SK-N-SH (cell line): ENCODE measurements at regions not wholly inside any gene's neighbourhood (a gene's known extent, or its start where the extent isn't known, plus 50 kb on each side); places are given as distances from the start of the nearest gene placed in this dataset.

Experiments
- CTCF ChIA-PET: fragments of 300-600, 350-600 bp; formaldehyde crosslinking; extraction: SDS; loops from one replicate; lab custom pipeline; 2021; lab: Yijun Ruan, JAX
- POLR2A ChIA-PET: fragments of 350-600 bp; sonication (Branson Sonifier 250); formaldehyde crosslinking; extraction: SDS; loops from one replicate; lab custom pipeline; 2020; ENCODE audit warnings: antibody characterized with exemption, inconsistent platforms; lab: Yijun Ruan, JAX
- DNase-seq: peaks from one replicate; pipeline ENCODE4 v3.0.0; 2012
- H2AFZ ChIP-seq: fragments of 200-600 bp; sonication (generic); 2 replicates; pipeline ENCODE4 v1.8.1; 2016; ENCODE audit warnings: antibody characterized with exemption, mild to moderate bottlenecking, low read depth
- H3F3A ChIP-seq: fragments of 200-600 bp; sonication (generic); replicated peaks from 2 replicates; pipeline ENCODE3; 2016; ENCODE audit warnings: antibody characterized with exemption, mild to moderate bottlenecking; ENCODE audit not compliant: insufficient read depth
- H3K27ac ChIP-seq, 2 experiments: fragments of 200-500 bp in 1 of 2; fragments of 200-600 bp in 1 of 2; sonication (Bioruptor generic) in 1 of 2; sonication (generic), shearing (Covaris generic) in 1 of 2; 2 replicates each; pipeline versions ENCODE4 v1.5.1 to v1.6.1; 2014 to 2016; ENCODE audit warnings: low read depth in 2 of 2, inconsistent platforms in 1 of 2, low read length in 1 of 2, mild to moderate bottlenecking in 1 of 2, mixed read lengths in 1 of 2
- H3K27me3 ChIP-seq: fragments of 200-600 bp; sonication (generic), shearing (Covaris generic); 2 replicates; pipeline ENCODE4 v1.6.1; 2016; ENCODE audit warnings: mixed run types; ENCODE audit not compliant: insufficient read depth
- H3K36me3 ChIP-seq, 2 experiments: fragments of 200-500 bp in 1 of 2; fragments of 200-600 bp in 1 of 2; sonication (Bioruptor generic) in 1 of 2; sonication (generic) in 1 of 2; replicated peaks in 1 of 2; 2 replicates each; pipeline versions ENCODE3 to v1.5.1; 2014 to 2016; ENCODE audit warnings: low read length in 1 of 2, mild to moderate bottlenecking in 1 of 2; ENCODE audit not compliant: insufficient read depth in 2 of 2, control insufficient read depth in 1 of 2
- H3K4me1 ChIP-seq, 2 experiments: fragments of 200-500 bp in 1 of 2; fragments of 200-600 bp in 1 of 2; sonication (Bioruptor generic) in 1 of 2; sonication (generic), shearing (Covaris generic) in 1 of 2; 2 replicates each; pipeline versions ENCODE4 v1.5.1 to v1.6.1; 2014 to 2016; ENCODE audit warnings: low read depth in 1 of 2, low read length in 1 of 2, mixed run types in 1 of 2; ENCODE audit not compliant: insufficient read depth in 2 of 2, control insufficient read depth in 1 of 2
- H3K4me2 ChIP-seq: fragments of 200-600 bp; sonication (generic), shearing (Covaris generic); 2 replicates; pipeline ENCODE4 v1.6.1; 2017; ENCODE audit warnings: mixed run types
- H3K4me3 ChIP-seq, 2 experiments: fragments of 200-500 bp in 1 of 2; fragments of 200-600 bp in 1 of 2; sonication (Bioruptor generic) in 1 of 2; sonication (generic), shearing (Covaris generic) in 1 of 2; 2 replicates each; pipeline versions ENCODE4 v1.5.1 to v1.8.1; 2014 to 2016; ENCODE audit warnings: low read depth in 2 of 2, inconsistent platforms in 1 of 2, low read length in 1 of 2, mild to moderate bottlenecking in 1 of 2, mixed read lengths in 1 of 2, moderate library complexity in 1 of 2
- H3K79me2 ChIP-seq: fragments of 200-600 bp; sonication (generic); 2 replicates; pipeline ENCODE4 v1.8.1; 2017; ENCODE audit warnings: mild to moderate bottlenecking; ENCODE audit not compliant: insufficient read depth
- H3K9ac ChIP-seq: fragments of 200-600 bp; sonication (generic); 2 replicates; pipeline ENCODE4 v1.6.1; 2017; ENCODE audit warnings: mixed run types
- H3K9me2 ChIP-seq: fragments of 200-600 bp; sonication (generic); 2 replicates; pipeline ENCODE4 v1.6.1; 2017; ENCODE audit warnings: mixed run types
- H3K9me3 ChIP-seq: fragments of 200-600 bp; sonication (generic); 2 replicates; pipeline ENCODE4 v1.6.1; 2017; ENCODE audit warnings: mixed run types, mild to moderate bottlenecking, moderate library complexity
- H4K20me1 ChIP-seq: fragments of 200-600 bp; sonication (generic); 2 replicates; pipeline ENCODE4 v1.6.1; 2017; ENCODE audit warnings: mild to moderate bottlenecking, mixed run types; ENCODE audit not compliant: insufficient read depth
- EZH2phosphoT487 ChIP-seq: fragments of 200-600 bp; sonication (generic); IDR thresholded peaks from 2 replicates; pipeline ENCODE4 v1.6.1; 2017; ENCODE audit warnings: low read depth, mixed run types, mild to moderate bottlenecking, antibody characterized with exemption, moderate library complexity, borderline replicate concordance
- FOXJ3 ChIP-seq: sonication (generic); formaldehyde crosslinking; IDR thresholded peaks from 2 replicates; pipeline ENCODE4 v1.5.1; 2020; ENCODE audit warnings: mild to moderate bottlenecking, missing genetic modification reagents
- FOXM1 ChIP-seq: IDR thresholded peaks from 2 replicates; pipeline ENCODE4 v1.4.0; 2012; ENCODE audit warnings: low read depth, mild to moderate bottlenecking
- GABPA ChIP-seq: IDR thresholded peaks from 2 replicates; pipeline ENCODE4 v1.4.0; 2012; ENCODE audit warnings: low read depth, mild to moderate bottlenecking
- GATA2 ChIP-seq: sonication (generic); formaldehyde crosslinking; IDR thresholded peaks from 2 replicates; pipeline ENCODE4 v1.5.0; 2020; ENCODE audit warnings: mild to moderate bottlenecking, missing genetic modification reagents
- MXI1 ChIP-seq: IDR thresholded peaks from 2 replicates; pipeline ENCODE4 v1.6.1; 2012; ENCODE audit warnings: mild to moderate bottlenecking, low read depth, low read length, improper control_type of control experiment
- PBX3 ChIP-seq: IDR thresholded peaks from 2 replicates; pipeline ENCODE4; 2012
- RXRA ChIP-seq: IDR thresholded peaks from 2 replicates; pipeline ENCODE4 v1.4.0; 2012; ENCODE audit warnings: low read depth, mild to moderate bottlenecking, borderline replicate concordance
- ZBTB33 ChIP-seq: IDR thresholded peaks from 2 replicates; pipeline ENCODE4 v1.4.0; 2012; ENCODE audit warnings: low read depth, borderline replicate concordance
- WGBS: methylation state at CpG from one replicate; pipeline ENCODE4 v1.1.6; 2017; ENCODE audit warnings: low lambda C conversion rate; 5-methylcytosine and 5-hydroxymethylcytosine counted together
- TF ChIP-seq, protein P1 (sequence below): IDR thresholded peaks from 2 replicates; pipeline ENCODE4 v1.4.0; 2012; ENCODE audit warnings: low read depth, borderline replicate concordance
- TF ChIP-seq, protein P2 (sequence below): IDR thresholded peaks from 2 replicates; pipeline ENCODE4 v1.6.1; 2012; ENCODE audit warnings: mild to moderate bottlenecking, low read depth, low read length, moderate library complexity

GRCh38 chr11:10388101-10388500, 67.0 kb upstream of the AMPD3 start:
- H3K9ac ChIP-seq, result no peak overlapping the region
- H3K79me2 ChIP-seq, result no peaks in the 10 kb centered on the region
- H3K27me3 ChIP-seq, result no peaks in the 10 kb centered on the region
- no peak overlapping the region for H3K27ac ChIP-seq
- no peaks in the 10 kb centered on the region for H3K36me3 ChIP-seq
- no peaks in the 10 kb centered on the region for H3K9me3 ChIP-seq
- H3F3A ChIP-seq, result no peaks in the 10 kb centered on the region
- H3K4me3 ChIP-seq, result no peak overlapping the region
- ChIA-PET CTCF (interaction anchor here (0.9 to 2.7 kb wide), 5 partner anchors 11 to 266 kb away, joined by 3 to 10 read pairs (median 4); no protein-coding TSS in a partner anchor), POLR2A (no interaction called here)
- WGBS, result 71% methylated on average over 5 of the region's 5 CpGs
- DNase-seq, result no peak
- no peaks in the 10 kb centered on the region for H3K9me2 ChIP-seq
- H4K20me1 ChIP-seq, result no peaks in the 10 kb centered on the region
- TF ChIP-seq, protein P1, sequence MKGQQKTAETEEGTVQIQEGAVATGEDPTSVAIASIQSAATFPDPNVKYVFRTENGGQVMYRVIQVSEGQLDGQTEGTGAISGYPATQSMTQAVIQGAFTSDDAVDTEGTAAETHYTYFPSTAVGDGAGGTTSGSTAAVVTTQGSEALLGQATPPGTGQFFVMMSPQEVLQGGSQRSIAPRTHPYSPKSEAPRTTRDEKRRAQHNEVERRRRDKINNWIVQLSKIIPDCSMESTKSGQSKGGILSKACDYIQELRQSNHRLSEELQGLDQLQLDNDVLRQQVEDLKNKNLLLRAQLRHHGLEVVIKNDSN, result no peak
- TF ChIP-seq GATA2 (CRISPR knock-in tag) (no peak), PBX3 (no peak), MXI1 (no peak), FOXM1 (no peak), GABPA (no peak), RXRA (no peak), FOXJ3 (CRISPR knock-in tag) (no peak), ZBTB33 (no peak), EZH2phosphoT487 (no peak)
- TF ChIP-seq, protein P2, sequence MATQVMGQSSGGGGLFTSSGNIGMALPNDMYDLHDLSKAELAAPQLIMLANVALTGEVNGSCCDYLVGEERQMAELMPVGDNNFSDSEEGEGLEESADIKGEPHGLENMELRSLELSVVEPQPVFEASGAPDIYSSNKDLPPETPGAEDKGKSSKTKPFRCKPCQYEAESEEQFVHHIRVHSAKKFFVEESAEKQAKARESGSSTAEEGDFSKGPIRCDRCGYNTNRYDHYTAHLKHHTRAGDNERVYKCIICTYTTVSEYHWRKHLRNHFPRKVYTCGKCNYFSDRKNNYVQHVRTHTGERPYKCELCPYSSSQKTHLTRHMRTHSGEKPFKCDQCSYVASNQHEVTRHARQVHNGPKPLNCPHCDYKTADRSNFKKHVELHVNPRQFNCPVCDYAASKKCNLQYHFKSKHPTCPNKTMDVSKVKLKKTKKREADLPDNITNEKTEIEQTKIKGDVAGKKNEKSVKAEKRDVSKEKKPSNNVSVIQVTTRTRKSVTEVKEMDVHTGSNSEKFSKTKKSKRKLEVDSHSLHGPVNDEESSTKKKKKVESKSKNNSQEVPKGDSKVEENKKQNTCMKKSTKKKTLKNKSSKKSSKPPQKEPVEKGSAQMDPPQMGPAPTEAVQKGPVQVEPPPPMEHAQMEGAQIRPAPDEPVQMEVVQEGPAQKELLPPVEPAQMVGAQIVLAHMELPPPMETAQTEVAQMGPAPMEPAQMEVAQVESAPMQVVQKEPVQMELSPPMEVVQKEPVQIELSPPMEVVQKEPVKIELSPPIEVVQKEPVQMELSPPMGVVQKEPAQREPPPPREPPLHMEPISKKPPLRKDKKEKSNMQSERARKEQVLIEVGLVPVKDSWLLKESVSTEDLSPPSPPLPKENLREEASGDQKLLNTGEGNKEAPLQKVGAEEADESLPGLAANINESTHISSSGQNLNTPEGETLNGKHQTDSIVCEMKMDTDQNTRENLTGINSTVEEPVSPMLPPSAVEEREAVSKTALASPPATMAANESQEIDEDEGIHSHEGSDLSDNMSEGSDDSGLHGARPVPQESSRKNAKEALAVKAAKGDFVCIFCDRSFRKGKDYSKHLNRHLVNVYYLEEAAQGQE, result no peak
- no peak overlapping the region for H2AFZ ChIP-seq
- H3K4me1 ChIP-seq, result peaks cover 0 to 22% of the 10 kb centered on the region in 2 experiments; a peak in 2 of 4 replicates
- H3K4me2 ChIP-seq, result no peak overlapping the region
